Smooth muscle cell of the brain vasculature (primary cell): ENCODE measurements at regions not wholly inside any gene's neighbourhood (a gene's known extent, or its start where the extent isn't known, plus 50 kb on each side); places are given as distances from the start of the nearest gene placed in this dataset.

ENCODE experiments used
- DNase-seq: peaks from one replicate; pipeline ENCODE4 v3.0.0-alpha.2; 2012; ENCODE audit warnings: low read depth, low spot score

DNA sequence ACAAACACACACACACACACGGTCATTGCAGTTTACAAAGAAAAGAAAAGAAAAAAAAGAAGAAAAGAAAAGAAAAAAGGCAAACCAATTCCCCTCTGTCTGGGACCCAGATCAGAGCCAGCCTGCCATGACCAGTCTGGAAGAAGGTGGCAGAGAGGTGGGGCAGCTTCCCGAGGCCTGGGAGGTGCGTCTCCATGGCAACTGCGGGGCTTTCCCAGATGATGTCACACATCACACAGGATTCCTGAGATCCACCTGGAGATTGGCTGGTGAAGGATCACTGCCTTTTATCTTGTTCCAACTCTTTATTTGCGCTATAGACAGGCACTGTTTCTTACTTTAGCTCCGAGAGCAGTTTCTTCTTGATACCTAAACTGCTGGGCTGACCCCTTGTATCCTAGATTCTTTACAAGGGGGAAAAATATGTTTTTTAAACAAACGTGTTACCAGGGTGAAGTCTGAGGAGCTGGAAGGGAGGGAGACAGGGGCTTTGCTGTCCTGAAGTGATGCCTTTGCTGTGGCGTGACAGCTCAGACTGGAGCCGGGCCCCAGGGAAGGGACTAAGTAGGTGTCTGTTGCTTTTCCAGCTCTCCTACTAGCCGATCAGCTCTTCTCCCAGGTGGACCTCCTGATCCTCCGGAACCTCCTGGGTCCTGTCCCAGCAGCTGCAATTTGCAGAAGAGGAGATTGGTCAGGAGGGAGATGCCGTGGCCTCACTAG is 298.5 kb downstream of the KLF6 start:
- DNase-seq: no peak

DNA sequence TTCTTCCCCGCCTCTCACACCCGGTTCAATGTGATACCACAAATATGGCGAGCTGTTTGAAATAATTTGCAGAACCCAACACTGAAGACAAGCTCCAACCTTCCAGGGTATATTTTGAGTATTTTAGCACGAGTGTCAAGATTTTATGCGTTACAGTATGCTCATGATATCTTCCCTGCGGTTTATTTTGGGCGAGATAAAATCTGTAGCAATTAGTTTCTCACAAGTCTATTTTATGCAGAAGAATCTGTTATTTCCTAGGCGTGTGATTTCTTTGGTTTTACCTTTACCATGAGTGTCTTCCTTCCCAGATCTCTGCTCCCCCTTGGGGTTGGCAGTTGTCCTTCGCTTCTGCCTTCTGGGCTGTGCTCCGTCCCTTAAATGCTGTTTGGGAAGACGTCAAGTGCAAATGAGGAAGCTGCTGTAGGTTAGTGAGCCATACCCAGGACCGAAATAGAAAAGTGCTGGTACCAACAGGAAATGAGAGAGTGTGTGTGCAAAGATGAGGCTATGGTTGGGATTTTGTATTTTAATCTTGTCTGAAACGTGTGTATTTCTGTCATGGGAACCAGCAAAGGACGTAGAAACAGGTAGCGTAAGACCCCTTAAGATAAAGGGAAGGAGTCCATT is 299.8 kb downstream of the KLF6 start:
- no peak for DNase-seq

DNA sequence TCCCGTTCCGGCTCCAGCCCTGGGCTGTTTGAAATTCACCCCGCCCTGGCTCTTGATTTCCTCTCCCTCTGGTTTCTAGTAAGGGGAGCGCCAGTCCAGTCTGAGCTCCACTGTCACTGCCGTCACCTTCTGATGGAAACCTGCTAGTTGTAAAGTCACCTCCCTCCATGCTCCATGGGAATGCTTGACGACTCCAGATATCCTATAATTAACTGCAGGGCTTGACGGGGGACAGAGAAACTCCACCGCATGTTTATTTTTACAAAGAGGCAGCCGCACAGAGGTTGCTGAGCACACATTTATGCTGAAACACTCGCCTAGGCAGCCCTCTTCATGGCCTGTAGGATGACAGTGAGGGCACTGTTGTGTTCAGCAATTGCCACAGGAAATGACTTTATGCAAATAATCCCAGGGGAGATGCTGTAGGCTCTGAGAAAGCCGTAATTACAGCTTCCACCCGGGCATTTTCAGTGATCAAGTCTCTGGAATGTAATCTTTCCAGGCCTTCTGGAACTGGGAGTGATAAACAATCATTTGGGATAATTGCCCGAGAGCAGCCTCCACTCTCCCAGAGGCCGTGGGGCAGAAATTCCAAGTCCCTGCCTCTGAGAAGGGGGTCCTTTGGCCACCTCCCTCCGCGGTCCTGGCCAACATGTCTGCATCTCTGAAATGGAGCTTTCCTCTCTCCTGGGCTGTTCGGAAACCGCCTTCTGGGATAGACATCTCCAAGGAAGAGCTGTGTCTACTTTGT is 300.5 kb downstream of the KLF6 start:
- DNase-seq: no peak

DNA sequence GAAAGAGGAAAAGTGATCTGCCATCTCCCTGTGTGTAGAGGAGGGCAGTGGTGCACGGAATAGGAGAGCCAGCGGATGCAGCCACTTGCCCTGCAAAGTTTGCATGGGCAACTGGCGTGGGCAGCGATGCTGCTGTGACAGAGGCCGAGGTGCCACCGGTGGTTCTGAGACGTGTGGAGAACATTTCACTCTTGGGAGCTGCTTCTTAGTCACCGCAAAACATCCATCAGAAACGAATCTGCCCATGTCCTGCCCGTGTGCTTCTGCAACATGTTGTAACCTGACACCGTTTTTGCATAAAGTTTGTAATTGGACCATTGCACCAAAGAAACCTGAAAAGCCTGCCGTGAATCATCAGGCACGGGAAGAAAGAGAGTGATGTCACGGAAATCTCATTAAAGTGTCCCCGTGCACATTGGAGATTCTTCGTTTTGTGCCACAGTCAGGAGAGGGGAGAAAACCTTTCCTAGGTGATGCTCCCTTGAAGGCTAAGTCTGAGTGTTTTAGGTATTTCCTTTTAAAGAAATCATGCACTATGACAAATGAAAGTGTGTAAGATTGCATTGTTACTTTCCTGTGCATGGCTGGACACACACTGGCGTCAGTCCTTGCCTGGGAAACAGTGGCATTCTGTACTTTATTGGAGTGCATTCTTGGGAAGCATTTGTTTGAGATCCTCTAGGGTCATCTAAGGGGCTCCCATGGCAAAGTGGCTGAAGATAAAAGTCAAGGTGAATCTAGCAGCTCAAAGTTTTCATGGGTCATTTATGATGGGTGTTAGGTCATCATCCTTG is 302.6 kb downstream of the KLF6 start:
- DNase-seq: no peak

DNA sequence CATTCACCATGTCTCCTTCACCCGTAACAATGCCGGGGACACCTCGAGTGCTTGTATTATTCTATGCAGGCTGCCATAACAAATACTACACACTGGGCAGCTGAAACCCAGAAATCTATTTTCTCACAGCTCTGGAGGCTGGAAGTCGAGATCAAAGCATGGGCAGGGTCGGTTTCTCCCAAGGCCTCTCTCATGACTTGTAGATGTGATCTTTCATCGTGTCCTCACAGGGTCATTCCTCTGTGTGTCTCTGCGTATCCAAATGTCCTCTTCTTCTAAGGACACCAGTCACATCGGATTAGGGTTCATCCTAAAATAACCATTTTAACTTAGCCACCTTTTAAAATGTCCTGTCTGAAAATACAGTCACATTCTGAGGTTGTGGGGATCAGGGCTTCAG is 303.5 kb downstream of the KLF6 start:
- DNase-seq: no peak

DNA sequence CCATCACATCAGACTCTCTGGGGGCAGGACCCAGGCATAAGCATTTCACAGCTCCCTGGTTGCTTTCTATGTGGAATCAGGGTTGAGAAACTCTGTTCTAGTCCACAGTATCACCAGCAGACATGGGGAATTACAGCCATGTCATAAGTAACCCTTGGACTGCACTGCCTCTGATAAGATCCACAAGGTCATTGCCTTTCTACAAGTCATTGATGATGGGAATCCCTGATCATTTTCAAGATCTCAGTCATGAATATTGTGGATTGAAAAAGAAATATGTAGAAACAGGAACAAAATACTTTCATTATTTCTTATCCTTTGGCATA is 304.1 kb downstream of the KLF6 start:
- DNase-seq: no peak

DNA sequence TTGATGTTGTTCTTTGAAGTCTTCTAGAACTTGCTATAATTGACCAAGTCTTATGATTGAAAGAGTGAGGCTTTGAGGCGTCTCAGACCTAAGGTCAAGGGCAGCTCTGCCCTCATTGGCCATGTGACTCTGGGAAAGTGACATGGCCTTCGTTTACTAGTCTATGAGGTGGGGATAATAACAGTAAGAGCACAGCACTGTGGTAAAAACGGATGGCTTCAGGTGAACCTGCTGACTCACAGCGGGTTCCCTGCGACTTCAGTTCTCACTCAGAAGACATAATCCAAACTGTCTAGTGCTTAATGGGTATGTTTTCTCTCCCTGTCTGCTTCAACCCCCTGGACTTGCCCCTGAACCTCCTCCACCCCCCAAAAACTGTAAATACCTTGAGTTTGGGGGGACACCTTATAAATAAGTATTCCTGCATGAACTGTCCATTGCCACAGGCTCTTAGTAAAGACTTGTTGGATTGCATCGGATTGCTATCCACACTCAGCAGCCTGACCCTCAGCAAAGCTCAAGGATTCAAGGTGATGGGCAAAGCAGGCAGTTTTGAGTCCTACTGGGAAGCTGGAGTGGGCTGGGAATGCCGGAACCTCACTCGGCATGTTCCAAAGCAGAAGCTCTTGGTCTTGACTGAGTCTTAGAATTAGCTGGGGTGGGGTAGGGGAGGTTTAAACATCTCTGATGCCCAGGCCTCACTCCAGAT is 304.6 kb downstream of the KLF6 start:
- DNase-seq: no peak

DNA sequence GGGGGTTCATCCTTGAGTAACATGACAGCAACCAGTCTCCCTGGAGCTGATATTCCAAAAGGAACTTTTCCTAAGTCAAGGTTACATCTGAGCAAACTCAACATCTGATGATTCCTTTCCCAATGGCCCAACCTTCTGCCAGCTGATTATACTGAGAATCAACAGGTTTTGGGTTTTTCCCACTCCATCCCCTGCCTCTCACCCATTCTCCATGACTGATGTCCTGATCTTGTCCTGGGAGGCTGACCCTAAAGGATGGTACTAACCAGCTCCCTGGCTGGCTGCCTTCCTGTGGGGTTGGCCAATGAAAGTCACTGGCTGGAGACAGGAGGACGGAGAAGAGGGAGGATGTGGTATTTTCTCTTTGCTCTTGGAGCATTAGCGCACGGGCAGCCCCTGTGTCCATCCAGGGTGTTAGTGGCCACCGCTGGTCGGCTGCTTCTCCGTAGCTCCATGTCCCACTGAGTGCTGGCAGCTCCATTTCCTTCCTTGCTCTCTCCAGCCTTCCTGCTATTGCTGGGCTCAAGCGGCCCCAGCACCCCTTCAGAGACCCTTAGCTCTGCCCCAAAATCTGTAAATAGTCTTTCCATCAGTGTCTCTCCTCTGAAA is 306.2 kb upstream of the PITRM1 start:
- DNase-seq: no peak

DNA sequence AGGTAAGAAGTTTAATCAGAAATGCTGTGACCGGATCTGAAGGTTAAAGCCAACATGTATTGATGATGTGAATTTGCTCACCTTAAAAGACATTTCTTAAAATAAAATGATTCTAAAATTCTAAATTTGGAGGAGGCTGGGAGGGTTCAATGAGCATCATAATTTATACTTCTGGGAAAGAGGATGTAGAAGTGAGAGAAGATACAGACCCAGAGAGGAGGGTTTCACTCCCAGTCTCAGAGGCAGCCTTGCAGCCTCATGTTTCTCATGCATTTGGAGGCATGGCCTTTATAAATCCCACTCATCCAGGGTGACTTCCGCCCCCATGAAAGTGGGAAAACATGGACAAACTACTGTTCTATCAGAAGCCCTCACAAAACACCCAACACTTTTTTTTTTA is 305.6 kb upstream of the PITRM1 start:
- no peak for DNase-seq

DNA sequence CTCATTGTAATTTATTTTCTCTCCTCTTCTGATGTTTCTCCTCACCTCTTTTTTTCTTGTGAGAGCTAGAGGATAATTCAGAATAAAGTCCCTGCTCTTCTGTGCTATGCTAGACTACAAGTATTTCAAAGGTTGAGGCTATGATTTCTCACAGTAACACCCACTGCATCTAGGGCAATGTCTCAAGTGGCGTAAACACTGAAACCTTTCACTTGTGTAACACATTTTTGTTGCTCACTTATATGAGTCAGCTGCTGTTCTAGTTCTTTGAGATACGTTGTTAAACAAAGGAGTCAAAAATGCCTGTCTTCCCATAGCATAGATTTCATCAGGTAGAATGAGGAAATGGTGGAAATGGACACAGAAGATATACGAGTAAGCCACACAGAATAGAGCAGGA is 305.1 kb upstream of the PITRM1 start:
- DNase-seq: no peak

DNA sequence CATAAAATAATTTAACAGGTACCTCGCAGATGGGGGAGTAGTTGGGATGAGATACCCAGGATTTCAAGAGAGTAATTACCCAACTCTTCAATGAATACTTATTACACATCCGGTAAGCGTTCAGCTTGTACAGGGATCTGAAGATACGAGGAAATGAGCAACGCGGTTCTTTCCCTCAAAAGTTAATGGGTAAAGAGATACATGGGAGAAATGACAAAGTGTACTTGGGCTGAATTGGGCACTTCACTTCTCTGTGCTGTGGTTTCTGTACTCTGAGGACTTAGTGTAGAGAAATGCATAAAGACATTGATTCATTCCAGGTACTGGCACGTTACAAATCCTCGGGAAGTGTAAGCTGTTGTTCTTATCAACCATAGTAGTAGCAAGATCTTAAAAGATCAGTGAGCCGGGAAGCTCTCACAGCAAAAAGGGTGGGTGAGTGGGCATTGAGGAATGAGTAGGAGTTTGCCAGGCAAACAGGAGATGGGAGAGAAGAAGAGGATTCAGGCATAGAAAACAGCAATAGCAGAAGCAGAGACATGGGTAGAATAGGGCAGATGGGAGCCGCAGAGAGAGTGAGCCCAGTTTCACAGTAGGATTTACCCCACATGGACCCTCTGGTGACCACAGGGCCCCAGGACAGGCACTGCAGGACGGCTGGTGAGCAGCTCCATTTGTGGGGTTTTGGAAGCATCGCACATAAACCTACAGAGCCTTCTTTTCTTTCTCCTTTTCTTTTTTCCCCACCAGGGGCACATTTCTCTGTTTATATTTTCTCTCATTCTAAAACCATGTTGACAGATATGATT is 304.3 kb upstream of the PITRM1 start:
- DNase-seq: no peak

DNA sequence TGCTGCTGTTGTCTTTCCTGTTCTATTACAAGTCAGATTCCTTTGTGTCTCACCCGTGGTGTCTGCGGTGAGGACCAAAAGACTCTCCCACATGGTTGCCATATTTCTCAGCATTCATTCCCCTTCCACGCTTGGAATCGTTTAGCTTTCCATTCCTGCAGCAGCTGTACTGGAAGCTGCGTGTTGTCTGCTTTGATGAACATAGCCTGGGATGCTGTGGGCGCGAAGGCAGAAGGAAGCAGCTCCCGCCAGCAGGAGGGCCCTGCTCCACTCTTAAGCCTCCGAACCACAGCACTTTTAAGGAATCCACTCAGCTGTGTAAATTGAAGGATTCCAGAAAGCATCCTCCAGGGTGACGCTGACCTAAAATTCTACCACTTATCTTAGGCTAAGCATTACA is 303.6 kb upstream of the PITRM1 start:
- DNase-seq: no peak

DNA sequence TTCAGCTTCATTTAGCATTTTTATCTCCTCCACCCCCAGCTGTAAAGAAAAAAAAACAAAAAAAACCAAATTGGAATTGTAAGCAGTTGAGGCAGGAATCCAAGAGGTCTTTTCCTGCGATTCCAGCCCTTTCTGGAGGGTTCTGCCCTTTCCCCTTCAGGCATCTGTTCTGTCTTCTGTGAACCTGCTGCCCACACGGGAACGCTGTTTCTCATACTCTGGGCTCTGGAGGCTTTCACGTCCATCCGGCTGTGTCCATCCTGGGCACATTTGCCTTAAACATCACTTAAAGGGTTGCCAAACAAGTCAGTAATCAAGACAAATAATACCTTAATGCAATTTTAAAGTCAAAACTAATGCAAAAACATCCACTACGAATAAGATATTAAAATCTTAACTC is 302.8 kb upstream of the PITRM1 start:
- no peak for DNase-seq

DNA sequence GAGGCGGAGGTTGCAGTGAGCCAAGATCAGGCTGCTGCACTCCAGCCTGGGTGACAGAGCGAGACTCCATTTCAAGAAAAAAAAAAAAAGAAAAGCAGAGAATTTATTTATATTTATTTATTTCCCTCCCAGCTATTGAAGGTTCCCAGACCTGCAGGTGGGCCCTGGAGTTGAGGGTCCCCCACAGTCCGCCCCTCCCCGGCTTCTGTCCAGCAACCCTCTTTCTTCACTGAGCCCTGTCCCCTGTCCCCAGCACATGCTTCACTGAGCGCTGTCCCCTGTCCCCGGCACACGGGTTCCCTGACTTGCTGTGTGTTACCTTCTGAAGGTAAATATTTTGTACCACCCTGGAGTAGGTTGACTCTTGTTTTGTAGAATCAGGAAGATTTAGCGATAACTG is 301.7 kb upstream of the PITRM1 start:
- DNase-seq: no peak

DNA sequence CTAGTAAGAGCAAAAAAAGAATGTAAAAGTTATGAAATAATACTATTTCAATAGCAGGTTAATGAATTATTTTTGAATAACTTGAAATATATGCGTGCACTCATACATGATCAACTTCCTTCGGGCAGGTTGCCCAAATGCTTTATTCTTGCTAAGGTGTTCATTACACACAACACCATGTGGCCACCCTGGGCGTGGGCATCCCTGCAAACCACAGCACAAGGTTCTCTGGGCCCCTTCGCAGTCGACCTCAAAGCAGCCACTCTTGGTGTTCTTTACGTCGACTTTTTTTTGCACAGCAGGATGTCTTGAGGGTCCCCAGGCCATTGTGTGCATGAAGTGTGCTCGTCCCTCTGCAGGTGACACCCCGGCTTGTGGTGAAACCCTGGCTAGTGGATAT is 300.7 kb upstream of the PITRM1 start:
- DNase-seq: no peak

DNA sequence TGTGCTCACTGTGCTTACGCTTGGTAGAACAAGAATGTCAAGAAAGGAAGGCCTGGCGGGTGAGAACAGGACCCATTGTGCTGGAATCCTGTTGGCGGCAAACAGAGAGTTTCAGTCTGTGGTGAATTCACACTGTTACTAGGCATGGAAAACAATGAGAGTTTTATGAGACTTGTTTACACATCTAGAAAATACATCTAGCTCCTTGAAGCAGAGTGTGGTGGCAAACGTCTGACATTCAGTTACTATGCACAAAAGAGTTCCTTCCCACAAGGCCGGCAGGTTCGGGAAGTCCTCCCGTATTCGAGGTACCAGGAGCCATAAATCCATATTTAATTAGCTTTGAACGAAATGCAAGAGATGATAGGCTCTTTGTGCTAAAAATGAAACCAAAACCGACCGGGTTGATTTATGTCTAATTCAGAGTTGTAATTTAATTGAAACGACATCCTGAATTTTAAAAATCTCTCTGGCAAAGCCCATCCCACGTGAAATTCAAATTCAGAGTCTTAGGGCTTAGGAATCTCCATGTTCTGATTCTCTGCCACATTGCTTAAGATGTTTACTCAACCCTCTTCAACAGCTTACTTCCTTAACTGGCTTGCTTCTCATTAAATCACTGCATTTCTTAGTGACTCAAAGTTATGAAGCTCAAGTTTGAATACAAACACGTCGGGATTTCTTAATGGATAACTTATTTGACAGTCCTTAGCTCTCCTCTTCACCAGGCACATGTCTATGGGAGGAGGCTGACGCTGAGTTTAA is 299.9 kb upstream of the PITRM1 start:
- DNase-seq: no peak

DNA sequence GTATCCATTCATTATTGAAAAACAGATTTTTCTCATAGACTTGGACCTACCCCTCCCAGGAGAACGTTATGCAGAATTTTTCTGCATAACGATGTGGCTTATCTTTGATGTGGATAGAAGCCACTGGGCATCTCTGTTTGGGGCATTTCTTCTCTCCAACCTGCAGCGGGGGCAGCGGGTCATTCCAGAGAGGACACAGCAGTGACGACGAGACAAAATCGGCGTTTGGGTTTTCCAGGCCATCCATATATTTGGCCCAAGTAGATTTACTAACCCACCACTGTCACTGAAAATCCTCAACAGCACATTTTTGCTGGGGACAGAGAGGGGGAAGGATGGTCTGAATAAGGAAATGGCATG is 299.3 kb upstream of the PITRM1 start:
- no peak for DNase-seq

DNA sequence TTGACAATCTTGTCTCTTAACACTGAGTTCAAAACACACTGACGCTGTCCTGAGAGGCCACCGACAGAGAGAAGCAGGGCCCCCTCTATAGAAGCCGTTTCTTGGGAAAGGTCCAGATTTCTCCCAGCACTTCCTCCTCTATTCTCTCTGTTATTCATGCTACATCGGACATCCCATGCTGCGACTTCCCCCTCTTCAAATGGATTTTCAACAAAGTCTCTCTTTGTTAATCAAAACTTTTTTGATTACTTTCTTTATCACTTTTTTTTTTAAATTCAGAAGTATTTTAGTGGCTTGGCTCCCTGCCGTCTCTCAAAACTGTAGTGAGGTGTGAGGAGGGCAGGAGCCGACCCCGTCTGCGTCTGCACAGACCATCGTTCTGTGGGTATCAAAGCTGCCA is 298.9 kb upstream of the PITRM1 start:
- no peak for DNase-seq

DNA sequence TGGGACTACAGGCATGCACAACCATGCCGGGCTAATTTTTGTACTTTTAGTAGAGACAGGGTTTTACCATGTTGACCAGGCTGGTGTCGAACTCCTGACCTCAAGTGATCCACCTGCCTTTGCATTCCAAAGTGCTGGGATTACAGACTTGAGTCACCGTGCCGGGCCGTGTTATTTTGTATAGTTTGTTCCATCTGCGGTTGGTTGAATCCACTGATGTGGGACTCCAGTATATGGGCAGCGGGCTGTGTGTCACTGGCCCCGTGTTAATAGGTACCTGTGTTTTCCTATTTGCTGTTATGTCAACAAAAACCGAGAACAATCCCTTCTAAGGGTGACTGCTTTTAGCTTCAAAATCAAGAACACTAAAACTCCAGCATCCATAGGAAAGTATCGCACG is 297.6 kb upstream of the PITRM1 start:
- DNase-seq: no peak

DNA sequence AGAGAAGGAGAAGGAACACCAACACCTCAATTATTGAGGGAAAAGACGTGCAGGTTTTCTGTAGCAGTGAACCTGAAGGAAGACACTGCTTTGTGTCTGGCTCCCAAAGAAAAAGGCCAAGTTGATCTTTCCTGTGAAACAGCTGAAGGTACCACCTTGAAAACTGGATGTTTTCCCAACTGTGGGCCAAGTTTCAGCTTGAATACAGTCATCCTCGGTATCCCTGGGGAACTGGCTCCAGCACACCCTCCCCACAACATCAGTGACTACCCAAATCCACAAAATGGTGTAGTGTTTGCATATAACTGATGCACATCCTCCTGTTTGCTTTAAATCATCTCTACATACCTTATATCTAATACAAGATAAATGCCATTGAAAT is 297.0 kb upstream of the PITRM1 start:
- no peak for DNase-seq
